Neural progenitor cell (in vitro differentiated cells): ENCODE measurements at regions not wholly inside any gene's neighbourhood (a gene's known extent, or its start where the extent isn't known, plus 50 kb on each side); places are given as distances from the start of the nearest gene placed in this dataset.

ENCODE experiments used
- DNase-seq: peaks from one replicate; pipeline ENCODE4 v3.0.0-alpha.2; 2016; ENCODE audit warnings: low spot score
- H2AFZ ChIP-seq: fragments of 200-600 bp; sonication (generic); replicated peaks from 2 replicates; pipeline ENCODE4 v1.6.1; 2016; ENCODE audit warnings: antibody characterized with exemption
- H3F3A ChIP-seq: fragments of 200-600 bp; sonication (generic); 2 replicates; pipeline ENCODE4 v1.6.1; 2016; ENCODE audit warnings: antibody characterized with exemption, low read depth
- H3K27ac ChIP-seq: fragments of 200-600 bp; sonication (generic); 2 replicates; pipeline ENCODE4 v1.5.1; 2016; ENCODE audit warnings: mild to moderate bottlenecking
- H3K27me3 ChIP-seq: fragments of 200-600 bp; sonication (generic); 2 replicates; pipeline ENCODE4 v1.6.1; 2016; ENCODE audit warnings: mild to moderate bottlenecking, moderate library complexity
- H3K36me3 ChIP-seq: fragments of 200-600 bp; sonication (generic); 2 replicates; pipeline ENCODE4 v1.5.1; 2016
- H3K4me1 ChIP-seq: fragments of 200-600 bp; sonication (generic); 2 replicates; pipeline ENCODE4 v1.6.1; 2016; ENCODE audit warnings: mixed run types
- H3K4me2 ChIP-seq: fragments of 200-600 bp; sonication (generic); 2 replicates; pipeline ENCODE4 v1.6.1; 2016
- H3K4me3 ChIP-seq: fragments of 200-600 bp; sonication (generic); 2 replicates; pipeline ENCODE4 v1.5.1; 2016
- H3K79me2 ChIP-seq: fragments of 200-600 bp; sonication (generic); 2 replicates; pipeline ENCODE4 v1.6.1; 2016; ENCODE audit warnings: low read depth
- H3K9ac ChIP-seq: fragments of 200-600 bp; sonication (generic); 2 replicates; pipeline ENCODE4 v1.6.1; 2016
- H3K9me3 ChIP-seq: fragments of 200-600 bp; sonication (generic); 2 replicates; pipeline ENCODE4 v1.5.1; 2016; ENCODE audit warnings: low read depth
- H4K20me1 ChIP-seq: fragments of 200-600 bp; sonication (generic); 2 replicates; pipeline ENCODE4 v1.6.1; 2016; ENCODE audit warnings: low read depth
- H3K27ac Mint-ChIP-seq: 3 replicates; pipeline ENCODE4 v1.8.0; 2021; ENCODE audit warnings: mixed read lengths
- H3K27me3 Mint-ChIP-seq: 2 replicates; pipeline ENCODE4 v1.8.0; 2022; ENCODE audit warnings: low read depth, mild to moderate bottlenecking, inconsistent platforms, moderate library complexity, mixed read lengths; ENCODE audit not compliant: insufficient read depth
- H3K36me3 Mint-ChIP-seq: 3 replicates; pipeline ENCODE4 v1.8.0; 2021; ENCODE audit warnings: mixed read lengths
- H3K4me1 Mint-ChIP-seq: 3 replicates; pipeline ENCODE4 v1.8.0; 2021; ENCODE audit warnings: mixed read lengths
- H3K4me3 Mint-ChIP-seq: 3 replicates; pipeline ENCODE4 v1.8.0; 2021; ENCODE audit warnings: mild to moderate bottlenecking, moderate library complexity, mixed read lengths
- H3K9me3 Mint-ChIP-seq: 3 replicates; pipeline ENCODE4 v1.8.0; 2020; ENCODE audit warnings: mixed read lengths
- EZH2 ChIP-seq: fragments of 200-600 bp; sonication (generic); IDR thresholded peaks from 2 replicates; pipeline ENCODE4 v1.6.1; 2017; ENCODE audit warnings: antibody characterized with exemption, mild to moderate bottlenecking, moderate library complexity
- EZH2phosphoT487 ChIP-seq: fragments of 200-600 bp; sonication (generic); IDR thresholded peaks from 2 replicates; pipeline ENCODE4 v1.6.1; 2017; ENCODE audit warnings: antibody characterized with exemption
- TF ChIP-seq, protein P1 (sequence below): fragments of 200-600 bp; sonication (generic); IDR thresholded peaks from 2 replicates; pipeline ENCODE4 v1.5.1; 2017; ENCODE audit warnings: antibody characterized with exemption, mild to moderate bottlenecking

DNA sequence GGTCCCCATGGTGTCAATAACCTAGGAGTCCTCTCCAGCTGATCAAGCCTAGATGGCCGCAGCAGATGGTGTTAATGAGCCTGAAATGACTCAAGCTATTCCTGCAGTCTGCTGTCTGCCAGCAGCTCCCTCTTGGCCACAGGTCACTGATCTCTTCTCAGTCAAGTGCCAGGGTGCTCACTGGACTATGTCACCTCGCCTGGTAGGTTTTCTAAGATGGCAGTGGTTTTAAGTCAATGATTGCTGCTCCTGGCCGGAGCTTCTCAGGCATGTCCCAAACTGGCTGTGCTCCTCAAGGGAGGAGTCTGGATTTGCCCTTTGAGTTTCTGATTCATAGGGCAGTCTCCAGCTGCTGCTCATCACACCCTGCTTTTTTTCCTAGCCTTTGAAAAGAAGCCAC, 58.6 kb upstream of the SHISA6 start:
- Mint-ChIP-seq H3K4me3 (no peak overlapping the region), H3K27ac (no peak overlapping the region), H3K4me1 (no peaks in the 10 kb centered on the region), H3K9me3 (no peaks in the 10 kb centered on the region), H3K27me3 (peaks cover 2% of the 10 kb centered on the region), H3K36me3 (no peaks in the 10 kb centered on the region)
- Histone ChIP-seq H3K4me3 (no peak overlapping the region), H3K27ac (no peak overlapping the region), H2AFZ (no peak overlapping the region), H3K9me3 (no peaks in the 10 kb centered on the region), H3K9ac (no peak overlapping the region), H3K79me2 (no peaks in the 10 kb centered on the region), H3K36me3 (no peaks in the 10 kb centered on the region), H3F3A (no peaks in the 10 kb centered on the region), H3K4me1 (no peaks in the 10 kb centered on the region), H3K27me3 (no peaks in the 10 kb centered on the region), H4K20me1 (no peaks in the 10 kb centered on the region), H3K4me2 (no peak overlapping the region)
- TF ChIP-seq EZH2phosphoT487 = no peak
- TF ChIP-seq EZH2 = no peak
- TF ChIP-seq, protein P1, sequence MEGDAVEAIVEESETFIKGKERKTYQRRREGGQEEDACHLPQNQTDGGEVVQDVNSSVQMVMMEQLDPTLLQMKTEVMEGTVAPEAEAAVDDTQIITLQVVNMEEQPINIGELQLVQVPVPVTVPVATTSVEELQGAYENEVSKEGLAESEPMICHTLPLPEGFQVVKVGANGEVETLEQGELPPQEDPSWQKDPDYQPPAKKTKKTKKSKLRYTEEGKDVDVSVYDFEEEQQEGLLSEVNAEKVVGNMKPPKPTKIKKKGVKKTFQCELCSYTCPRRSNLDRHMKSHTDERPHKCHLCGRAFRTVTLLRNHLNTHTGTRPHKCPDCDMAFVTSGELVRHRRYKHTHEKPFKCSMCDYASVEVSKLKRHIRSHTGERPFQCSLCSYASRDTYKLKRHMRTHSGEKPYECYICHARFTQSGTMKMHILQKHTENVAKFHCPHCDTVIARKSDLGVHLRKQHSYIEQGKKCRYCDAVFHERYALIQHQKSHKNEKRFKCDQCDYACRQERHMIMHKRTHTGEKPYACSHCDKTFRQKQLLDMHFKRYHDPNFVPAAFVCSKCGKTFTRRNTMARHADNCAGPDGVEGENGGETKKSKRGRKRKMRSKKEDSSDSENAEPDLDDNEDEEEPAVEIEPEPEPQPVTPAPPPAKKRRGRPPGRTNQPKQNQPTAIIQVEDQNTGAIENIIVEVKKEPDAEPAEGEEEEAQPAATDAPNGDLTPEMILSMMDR = no peak
- no peak for DNase-seq

DNA sequence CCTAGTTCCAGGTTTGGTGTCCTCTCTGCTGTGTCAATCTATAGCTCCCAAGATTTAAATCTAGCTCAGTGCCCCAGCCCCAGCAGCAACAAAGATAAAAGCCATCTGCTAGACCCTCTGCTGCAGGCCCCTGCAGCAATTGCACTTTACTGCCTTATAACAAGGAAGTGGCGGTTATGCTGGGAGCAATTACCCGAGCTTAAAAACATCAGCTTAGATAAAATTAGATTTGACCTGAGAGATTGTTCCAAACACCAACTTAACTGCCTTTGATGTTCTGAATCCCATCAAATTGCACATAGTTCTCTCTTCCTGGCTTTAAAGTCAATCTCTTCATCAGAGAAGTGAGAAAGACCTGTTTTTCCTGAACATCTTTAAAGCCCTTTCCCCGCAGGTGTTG, 62.4 kb upstream of the SHISA6 start:
- Histone ChIP-seq H2AFZ (no peak overlapping the region), H4K20me1 (no peaks in the 10 kb centered on the region), H3K9ac (no peak overlapping the region), H3F3A (no peaks in the 10 kb centered on the region), H3K27me3 (no peaks in the 10 kb centered on the region), H3K4me2 (no peak overlapping the region), H3K9me3 (no peaks in the 10 kb centered on the region), H3K4me1 (no peaks in the 10 kb centered on the region), H3K36me3 (no peaks in the 10 kb centered on the region), H3K79me2 (no peaks in the 10 kb centered on the region), H3K27ac (no peak overlapping the region), H3K4me3 (no peak overlapping the region)
- Mint-ChIP-seq H3K27me3 (peaks cover 4% of the 10 kb centered on the region), H3K36me3 (no peaks in the 10 kb centered on the region), H3K27ac (no peak overlapping the region), H3K4me1 (peaks cover 2% of the 10 kb centered on the region), H3K9me3 (peaks cover 3% of the 10 kb centered on the region), H3K4me3 (no peak overlapping the region)
- no peak for TF ChIP-seq EZH2phosphoT487
- TF ChIP-seq, protein P1 = no peak
- no peak for DNase-seq

DNA sequence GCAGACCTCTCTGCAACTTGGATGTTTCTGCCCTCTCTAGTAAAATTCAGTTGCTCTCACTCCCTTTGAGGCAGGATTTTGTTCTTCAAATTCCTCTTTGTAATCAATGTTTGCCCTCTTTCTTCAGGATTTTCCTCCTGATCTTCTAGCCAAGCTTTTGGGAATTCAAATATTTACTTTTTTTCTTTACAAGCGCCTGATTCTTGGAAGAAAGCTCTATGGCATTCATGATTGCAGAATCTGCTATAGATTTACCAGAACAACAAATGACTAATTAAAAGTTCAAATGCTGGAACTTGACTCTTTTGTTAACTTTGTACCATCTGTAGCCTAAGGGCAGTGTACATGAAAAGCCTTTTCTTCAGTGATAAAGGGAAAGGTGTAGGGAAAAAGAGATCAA, 63.7 kb upstream of the SHISA6 start:
- TF ChIP-seq EZH2phosphoT487 (no peak), EZH2 (no peak)
- TF ChIP-seq, protein P1 = no peak
- no peak overlapping the region for H3K9ac ChIP-seq
- DNase-seq = no peak
- Mint-ChIP-seq H3K4me1 (peaks cover 2% of the 10 kb centered on the region), H3K9me3 (peaks cover 3% of the 10 kb centered on the region), H3K4me3 (no peak overlapping the region), H3K27me3 (peaks cover 4% of the 10 kb centered on the region), H3K27ac (no peak overlapping the region), H3K36me3 (no peaks in the 10 kb centered on the region)
- H4K20me1 ChIP-seq = no peaks in the 10 kb centered on the region
- no peaks in the 10 kb centered on the region for H3K27me3 ChIP-seq
- H2AFZ ChIP-seq = no peak overlapping the region
- H3K4me1 ChIP-seq = no peaks in the 10 kb centered on the region
- no peak overlapping the region for H3K27ac ChIP-seq
- H3K36me3 ChIP-seq = no peaks in the 10 kb centered on the region
- H3F3A ChIP-seq = no peaks in the 10 kb centered on the region
- no peaks in the 10 kb centered on the region for H3K79me2 ChIP-seq
- no peak overlapping the region for H3K4me3 ChIP-seq
- no peaks in the 10 kb centered on the region for H3K9me3 ChIP-seq
- no peak overlapping the region for H3K4me2 ChIP-seq

DNA sequence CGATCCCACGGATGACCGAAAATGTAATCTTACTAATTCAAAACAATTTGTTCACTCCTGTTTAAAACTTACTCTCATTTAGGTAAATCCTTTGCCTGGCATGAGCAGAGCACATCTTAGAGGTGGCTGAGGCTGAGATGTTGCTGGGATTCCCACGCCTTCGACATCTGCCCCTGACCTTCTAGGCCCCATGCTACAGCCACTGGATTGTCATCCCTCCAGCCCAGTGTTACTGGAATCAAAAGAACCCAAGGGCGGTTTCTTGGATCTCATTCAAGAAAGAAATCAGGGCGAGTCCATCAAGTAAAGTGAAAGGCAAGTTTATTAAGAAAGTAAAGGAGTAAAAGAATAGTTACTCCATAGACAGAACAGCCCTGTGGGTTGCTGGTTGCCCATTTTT, 64.5 kb upstream of the SHISA6 start:
- Histone ChIP-seq H3K9me3 (no peaks in the 10 kb centered on the region), H3K4me2 (no peak overlapping the region), H3K27me3 (no peaks in the 10 kb centered on the region), H3K4me3 (no peak overlapping the region), H2AFZ (no peak overlapping the region), H3F3A (no peaks in the 10 kb centered on the region), H3K9ac (no peak overlapping the region), H3K27ac (no peak overlapping the region), H3K79me2 (no peaks in the 10 kb centered on the region), H3K4me1 (no peaks in the 10 kb centered on the region), H3K36me3 (no peaks in the 10 kb centered on the region), H4K20me1 (no peaks in the 10 kb centered on the region)
- H3K4me3 Mint-ChIP-seq = no peak overlapping the region
- peaks cover 3% of the 10 kb centered on the region for H3K9me3 Mint-ChIP-seq
- DNase-seq = no peak
- H3K27me3 Mint-ChIP-seq = peaks cover 8% of the 10 kb centered on the region
- H3K4me1 Mint-ChIP-seq = peaks cover 2% of the 10 kb centered on the region
- TF ChIP-seq EZH2 = no peak
- TF ChIP-seq, protein P1 = no peak
- no peak for TF ChIP-seq EZH2phosphoT487
- H3K36me3 Mint-ChIP-seq = no peaks in the 10 kb centered on the region
- no peak overlapping the region for H3K27ac Mint-ChIP-seq
